NCI-H2171 (cell line): ENCODE measurements at regions not wholly inside any gene's neighbourhood (a gene's known extent, or its start where the extent isn't known, plus 50 kb on each side); places are given as distances from the start of the nearest gene placed in this dataset.
A peak's percentile ranks its signal among the peaks of the same experiment; 100 is the strongest.
"Not testable (repeated sequence)": the region's sequence is repeated elsewhere in the genome, so short reads cannot be mapped to it uniquely, and the experiment has no call there.

Experiments used
- DNase-seq: peaks from one replicate; lab custom pipeline; 2025; lab: John Stamatoyannopoulos, UW

GRCh38 chr1:166391279-166392066 is 224.7 kb upstream of the FAM78B start:
- no peak for DNase-seq

- DNase-seq, result no peak
Observed at GRCh38 chr1:166395729-166396128, 228.9 kb upstream of the FAM78B start.

GRCh38 chr1:166409253-166410082 is 242.7 kb upstream of the FAM78B start:
- DNase-seq, result not testable (repeated sequence)

- no peak for DNase-seq
Observed at GRCh38 chr1:166410083-166410385, 243.2 kb upstream of the FAM78B start.

GRCh38 chr1:166416831-166417230 is 250.0 kb upstream of the FAM78B start:
- DNase-seq, result not testable (repeated sequence)

GRCh38 chr1:166418344-166418933 is 251.6 kb upstream of the FAM78B start:
- DNase-seq, result no peak

- not testable (repeated sequence) for DNase-seq
Observed at GRCh38 chr1:166422586-166422985, 255.8 kb upstream of the FAM78B start.

- no peak for DNase-seq
Observed at GRCh38 chr1:166432655-166433054, 265.9 kb upstream of the FAM78B start.

GRCh38 chr1:166433404-166434304 is 266.9 kb upstream of the FAM78B start:
- peak; percentile 41 for DNase-seq

- DNase-seq, result no peak
Observed at GRCh38 chr1:166457700-166458099, 290.9 kb upstream of the FAM78B start.

- DNase-seq, result no peak
Observed at GRCh38 chr1:166464333-166464732, 297.5 kb upstream of the FAM78B start.

- no peak for DNase-seq
Observed at GRCh38 chr1:166470014-166470413, 303.2 kb upstream of the FAM78B start.

GRCh38 chr1:166470441-166470840 is 303.6 kb upstream of the FAM78B start:
- no peak for DNase-seq

- no peak for DNase-seq
Observed at GRCh38 chr1:166471359-166471758, 304.6 kb upstream of the FAM78B start.

- peak; percentile 12 for DNase-seq
Observed at GRCh38 chr1:166479052-166479631, 312.3 kb upstream of the FAM78B start.

GRCh38 chr1:166484471-166484870 is 317.7 kb upstream of the FAM78B start:
- no peak for DNase-seq

GRCh38 chr1:166484871-166485270 is 318.1 kb upstream of the FAM78B start:
- no peak for DNase-seq

- no peak for DNase-seq
Observed at GRCh38 chr1:166485620-166486019, 318.8 kb upstream of the FAM78B start.

GRCh38 chr1:166488327-166488726 is 321.5 kb upstream of the FAM78B start:
- no peak for DNase-seq

GRCh38 chr1:166489356-166489669 is 322.5 kb upstream of the FAM78B start:
- no peak for DNase-seq

GRCh38 chr1:166489670-166490436 is 323.1 kb upstream of the FAM78B start:
- DNase-seq, result no peak
